GM21360 (cell line): ENCODE measurements at regions not wholly inside any gene's neighbourhood (a gene's known extent, or its start where the extent isn't known, plus 50 kb on each side); places are given as distances from the start of the nearest gene placed in this dataset.

Experiments
- ATAC-seq: cut with Tn5 transposase; IDR thresholded peaks from one replicate; pipeline ENCODE4 v1.9.1; 2021; ENCODE audit warnings: mild to moderate bottlenecking, moderate library complexity; ENCODE audit not compliant: unreplicated experiment

DNA sequence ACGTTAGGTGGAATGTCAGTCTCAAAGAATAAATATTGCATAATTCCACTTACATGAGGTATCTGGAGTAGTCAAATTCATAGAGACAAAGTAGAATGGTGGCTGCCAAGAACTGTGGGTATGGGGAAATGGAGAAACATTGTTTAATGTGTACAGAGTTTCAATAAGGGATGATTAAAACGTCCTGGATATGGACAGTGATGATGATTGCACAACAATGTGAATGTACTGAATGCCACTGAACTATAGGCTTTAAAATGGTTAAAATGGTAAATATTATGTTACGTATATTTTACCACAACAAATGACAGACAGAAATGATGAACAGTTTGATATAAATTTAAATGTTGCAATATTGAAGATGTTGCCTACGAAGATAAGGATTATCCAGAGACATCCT, 602.0 kb upstream of the PKDCC start:
- no peak for ATAC-seq

DNA sequence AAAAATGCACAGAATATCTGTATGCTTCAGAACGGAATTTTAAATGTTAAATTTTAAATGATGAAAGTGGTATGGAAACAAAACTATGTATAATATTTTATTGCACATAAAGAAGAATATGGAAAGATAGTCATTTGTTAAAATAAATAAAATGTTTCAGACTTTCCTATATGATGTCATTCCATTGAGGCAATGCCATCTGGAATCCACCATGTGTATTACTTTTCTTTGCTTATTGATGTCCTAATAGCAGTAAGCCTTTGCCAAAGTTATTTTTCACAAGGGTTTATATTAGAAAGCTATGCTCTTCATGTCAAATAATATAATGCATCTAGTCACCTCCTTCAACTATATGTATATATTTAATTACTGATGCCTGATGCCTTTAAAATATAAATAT, 601.6 kb upstream of the PKDCC start:
- ATAC-seq, result no peak

DNA sequence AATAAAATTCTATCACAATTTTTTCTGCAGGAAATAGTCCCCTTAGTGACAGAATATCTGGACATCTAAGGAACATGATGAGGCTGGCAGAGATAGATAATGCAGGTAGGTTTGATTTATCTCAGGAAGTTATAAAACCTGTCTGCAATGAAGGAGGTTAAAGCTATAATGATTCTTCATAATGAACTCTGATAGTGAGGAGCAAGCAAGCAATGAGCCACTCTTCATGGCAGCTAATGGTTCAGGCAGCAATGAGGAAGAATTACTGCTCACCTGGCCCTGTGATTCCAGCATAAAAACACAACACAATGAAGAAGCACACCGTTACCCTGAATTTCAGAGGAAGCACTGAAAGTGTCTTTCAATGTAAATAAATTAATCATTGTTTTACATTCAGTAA, 599.6 kb upstream of the PKDCC start:
- ATAC-seq, result no peak

DNA sequence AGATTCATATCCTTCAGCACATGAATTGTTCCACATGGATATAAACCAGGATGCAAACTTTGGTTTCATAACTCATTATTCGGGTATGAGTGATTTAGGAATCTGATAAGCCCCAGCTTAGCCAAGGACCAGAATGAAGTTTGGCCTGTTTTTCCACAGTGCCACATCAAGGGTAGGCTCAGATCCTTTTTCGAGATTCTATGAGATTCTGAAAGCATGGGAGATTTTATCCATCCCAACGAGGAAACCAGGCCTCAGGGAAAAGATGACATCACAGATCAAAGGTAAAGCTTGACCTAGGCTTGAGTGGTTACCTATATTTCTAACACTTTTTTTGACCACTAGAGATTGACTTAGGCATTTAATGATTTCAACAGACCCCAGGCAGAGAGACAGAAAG, 590.8 kb upstream of the PKDCC start:
- ATAC-seq, result no peak

DNA sequence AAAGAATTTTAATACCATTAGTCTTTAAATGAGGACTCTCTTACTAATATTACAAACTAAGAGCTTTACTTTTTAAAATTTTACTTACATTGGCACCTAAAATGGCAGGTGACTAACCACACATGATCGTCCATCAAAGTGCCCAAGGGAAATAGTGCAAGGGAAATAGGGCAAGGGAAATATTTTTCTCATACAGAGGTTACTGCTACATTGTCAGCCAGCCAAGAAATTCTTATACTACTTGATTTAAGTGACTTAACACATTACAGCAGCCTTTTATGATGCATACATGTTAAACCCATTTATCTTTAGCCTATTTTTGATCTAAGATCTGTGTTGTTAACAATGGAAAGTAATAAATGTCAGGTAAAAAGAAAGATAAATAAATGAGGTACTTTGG, 587.2 kb upstream of the PKDCC start:
- no peak for ATAC-seq

DNA sequence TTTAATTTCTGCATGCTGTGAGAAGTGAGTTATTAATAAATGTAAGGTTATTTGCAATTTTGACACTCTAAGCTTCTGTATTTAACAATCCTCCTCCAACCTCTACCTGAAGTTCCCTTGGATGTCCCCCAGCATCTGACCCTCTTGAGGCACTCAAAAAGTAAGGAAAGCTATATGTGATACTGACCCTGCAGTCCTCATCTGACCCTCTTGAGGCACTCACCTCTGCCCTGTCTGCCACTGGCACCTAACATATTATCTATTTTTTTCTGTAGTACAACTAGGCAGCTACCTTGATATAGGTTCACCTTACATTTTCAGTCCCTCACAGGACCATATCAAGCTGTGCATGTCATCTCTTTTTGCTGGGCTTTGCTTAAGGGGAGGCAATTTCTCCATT, 583.4 kb upstream of the PKDCC start:
- no peak for ATAC-seq

DNA sequence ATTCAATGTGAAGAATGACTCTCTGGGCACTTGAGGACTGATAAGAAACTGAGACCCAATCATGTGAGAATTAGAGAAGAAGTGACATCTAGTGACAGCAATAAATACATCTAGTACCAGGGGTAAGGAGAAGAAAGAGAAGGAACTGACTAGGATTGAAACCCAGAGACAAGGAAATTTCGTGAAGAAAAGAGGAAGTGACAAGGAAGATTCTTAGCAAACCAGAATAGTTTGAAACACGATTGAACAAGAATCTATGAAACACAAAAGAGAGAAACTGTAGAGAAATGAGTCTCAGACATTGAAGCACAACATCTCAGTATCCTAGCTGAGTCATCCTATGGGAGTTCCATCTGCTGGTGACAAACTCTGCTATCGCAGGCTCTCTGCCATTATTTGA, 571.9 kb upstream of the PKDCC start:
- peak; percentile 72 for ATAC-seq

DNA sequence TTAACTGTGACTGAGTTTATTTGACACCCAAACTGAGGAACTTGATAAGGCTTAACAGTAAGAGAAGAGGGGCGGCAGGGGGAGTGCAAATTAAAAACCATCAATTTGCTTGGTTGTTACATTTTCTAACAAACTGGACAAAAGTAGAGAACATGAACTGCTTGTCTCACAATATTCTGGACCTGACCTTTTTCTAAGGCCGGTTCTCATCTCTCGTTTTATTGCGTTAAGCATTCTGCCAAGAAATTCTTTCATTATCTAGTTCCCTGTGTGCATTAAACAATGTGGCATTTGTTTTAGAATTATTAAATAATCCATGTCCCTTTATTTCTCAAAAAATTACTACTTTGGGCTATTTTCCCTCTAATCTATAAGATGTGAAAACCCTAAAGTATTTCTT, 565.2 kb upstream of the PKDCC start:
- ATAC-seq, result no peak

DNA sequence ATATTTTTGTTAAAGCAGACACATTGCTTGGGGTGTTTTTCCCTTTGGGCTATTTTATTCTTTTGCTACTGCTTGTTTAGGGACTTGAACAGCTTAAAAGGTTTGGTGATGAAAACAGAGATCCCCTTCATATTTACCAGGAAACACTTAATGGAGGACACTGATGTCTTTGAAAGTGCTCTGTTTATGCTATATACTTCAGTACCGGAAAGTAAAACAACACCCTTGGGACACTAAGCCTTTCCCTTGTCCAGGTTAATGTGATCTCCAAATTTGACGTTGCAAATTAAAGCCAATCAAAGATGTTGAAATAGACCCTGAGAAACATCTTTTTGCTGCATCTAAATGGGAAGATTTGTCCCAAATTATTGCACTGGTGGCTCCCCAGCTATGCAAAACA, 564.6 kb upstream of the PKDCC start:
- no peak for ATAC-seq

DNA sequence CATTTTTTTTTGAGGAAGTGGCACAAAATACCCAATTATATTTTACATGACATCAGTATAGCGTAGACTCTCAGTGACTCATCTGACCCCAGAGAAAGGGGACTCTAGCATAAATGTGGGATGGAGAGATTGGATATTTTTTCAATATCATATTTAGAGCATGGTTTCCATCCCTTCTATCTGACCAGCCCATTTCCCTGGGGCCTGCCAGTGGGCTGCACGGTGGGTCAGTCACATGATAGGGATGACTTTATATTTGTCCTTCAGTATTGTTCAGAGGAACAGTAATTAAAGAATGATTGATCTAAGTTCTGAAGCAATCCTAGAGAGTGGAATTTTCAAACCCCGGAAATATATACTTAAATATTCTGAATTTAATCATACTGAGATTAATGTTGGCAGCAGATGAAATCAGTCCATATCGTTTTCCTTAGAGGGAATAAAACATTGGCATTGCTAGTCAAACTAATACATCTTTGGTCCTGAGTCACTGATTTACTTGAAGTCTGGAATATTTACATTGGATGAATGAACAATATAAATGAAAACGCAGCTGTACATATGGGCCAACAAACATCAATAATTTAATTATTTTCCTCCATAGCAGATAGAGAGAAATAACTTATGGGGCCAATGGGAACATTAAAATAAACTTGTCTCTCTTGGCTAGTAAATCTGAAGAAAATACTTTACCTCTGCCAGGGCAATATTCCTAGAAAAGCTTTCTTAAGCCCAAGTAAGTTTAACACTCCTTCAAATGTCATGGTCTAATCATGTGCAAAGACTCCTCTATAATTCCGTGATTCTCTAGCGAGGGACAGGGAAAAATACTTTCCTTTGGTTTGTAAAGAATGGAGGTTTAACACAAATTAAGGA, 563.6 kb upstream of the PKDCC start:
- no peak for ATAC-seq

DNA sequence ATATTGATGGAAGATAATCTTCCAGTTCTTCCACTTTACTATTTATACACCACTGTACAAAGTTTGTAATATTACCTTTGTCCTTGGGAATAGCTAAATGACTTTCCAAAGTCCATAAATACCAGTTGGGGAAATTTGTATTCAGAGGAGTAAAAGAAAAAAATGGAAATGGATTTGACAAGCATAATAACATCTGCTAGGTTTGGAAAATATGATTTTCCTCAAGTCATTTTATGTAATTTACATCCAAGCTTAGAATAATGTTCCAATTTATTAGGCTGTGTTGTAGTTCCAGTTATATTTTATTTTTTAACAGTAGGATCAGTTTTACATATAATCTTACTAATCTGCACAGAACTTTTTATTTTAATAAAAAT, 563.0 kb upstream of the PKDCC start:
- ATAC-seq, result no peak

DNA sequence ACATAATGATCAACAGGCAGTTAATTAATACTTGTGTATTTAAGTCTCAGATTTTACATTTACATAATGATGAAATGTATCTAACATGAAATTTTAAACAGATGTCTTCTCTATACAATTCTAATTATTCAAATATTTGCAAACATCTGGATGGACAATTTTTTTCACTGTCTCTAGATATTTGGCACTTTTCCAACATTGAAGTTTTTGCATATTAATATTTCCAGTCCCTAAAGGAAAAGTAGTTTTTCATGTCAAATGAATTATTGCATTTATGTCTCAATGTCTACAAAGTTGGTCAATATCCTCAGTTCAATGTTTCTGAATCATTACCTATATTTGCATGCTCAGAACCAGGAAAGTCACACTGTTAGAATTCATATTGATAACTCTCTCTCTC, 560.9 kb upstream of the PKDCC start:
- ATAC-seq, result no peak

DNA sequence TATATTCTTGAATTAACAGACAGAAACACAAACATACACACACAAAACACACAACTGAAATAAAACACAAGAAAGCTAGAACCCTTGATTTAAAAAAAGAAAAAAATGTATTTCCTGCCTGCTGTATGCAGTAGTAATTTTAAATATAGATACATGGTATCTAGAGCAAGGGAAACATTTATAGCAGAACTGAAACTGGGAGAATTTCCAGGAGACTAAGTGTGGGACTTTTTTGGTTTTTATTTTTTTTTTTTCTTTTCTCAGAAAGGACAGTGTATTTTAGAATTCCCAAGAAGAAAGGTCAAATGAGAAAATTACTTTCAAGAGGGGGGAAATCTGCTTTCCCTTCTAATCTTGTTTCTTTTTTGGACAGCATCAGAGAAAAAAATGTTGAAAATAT, 558.9 kb upstream of the PKDCC start:
- ATAC-seq, result no peak

DNA sequence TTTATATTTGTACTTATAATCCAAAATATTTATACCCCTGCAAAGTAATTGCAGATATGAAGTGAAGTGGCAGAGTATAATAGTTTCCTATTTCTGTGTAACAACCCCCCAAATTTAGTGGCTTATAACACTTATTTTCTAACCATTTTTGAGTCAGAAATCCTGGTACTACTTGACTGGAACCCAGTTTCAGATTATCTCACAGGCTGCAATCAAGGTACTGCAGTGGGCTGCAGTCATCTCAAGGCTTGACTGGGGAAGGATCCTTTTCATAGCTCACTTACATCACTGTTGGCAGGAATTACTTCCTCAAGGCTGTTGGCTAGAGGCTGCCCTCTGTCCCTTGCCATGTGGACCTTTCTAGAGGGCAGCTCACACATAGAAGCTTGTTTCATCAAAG, 558.2 kb upstream of the PKDCC start:
- ATAC-seq, result no peak

DNA sequence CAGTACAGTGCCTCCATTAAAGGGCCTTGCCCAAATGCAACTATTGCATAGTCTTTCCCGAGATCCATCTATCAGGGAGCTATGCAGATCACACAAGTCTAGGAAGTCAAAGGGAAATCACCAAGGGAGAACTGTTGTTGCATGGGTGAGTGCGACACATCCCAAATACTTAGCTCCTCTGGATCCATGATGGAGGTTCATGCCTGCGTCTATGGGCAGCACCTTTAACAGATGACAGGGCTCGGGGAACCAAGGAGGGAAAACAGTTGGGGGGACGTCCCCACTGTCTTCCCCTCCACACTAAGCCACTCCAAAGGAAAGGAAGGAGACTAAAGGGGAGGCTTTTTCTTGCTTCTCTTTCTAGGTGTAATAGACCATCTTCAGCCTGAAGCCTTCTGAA, 552.8 kb upstream of the PKDCC start:
- no peak for ATAC-seq

DNA sequence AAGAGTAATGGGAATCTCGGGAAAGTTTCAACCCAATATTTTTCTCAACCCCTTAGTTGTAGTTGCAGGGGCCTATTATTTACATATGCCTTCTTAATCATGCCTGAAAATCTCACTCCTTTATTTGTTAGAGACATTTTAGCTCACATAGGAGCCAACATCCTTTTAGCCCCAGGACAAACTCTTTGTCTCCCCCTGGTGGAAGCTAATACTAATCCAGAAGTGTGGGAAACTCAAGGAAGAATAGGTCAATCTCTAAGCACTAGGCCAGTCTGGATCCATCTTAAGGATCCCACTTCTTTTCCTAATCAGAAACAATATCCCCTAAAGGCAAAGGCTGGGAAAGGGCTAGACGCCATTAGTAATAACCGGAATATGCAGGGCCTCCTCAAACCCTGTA, 550.9 kb upstream of the PKDCC start:
- no peak for ATAC-seq

DNA sequence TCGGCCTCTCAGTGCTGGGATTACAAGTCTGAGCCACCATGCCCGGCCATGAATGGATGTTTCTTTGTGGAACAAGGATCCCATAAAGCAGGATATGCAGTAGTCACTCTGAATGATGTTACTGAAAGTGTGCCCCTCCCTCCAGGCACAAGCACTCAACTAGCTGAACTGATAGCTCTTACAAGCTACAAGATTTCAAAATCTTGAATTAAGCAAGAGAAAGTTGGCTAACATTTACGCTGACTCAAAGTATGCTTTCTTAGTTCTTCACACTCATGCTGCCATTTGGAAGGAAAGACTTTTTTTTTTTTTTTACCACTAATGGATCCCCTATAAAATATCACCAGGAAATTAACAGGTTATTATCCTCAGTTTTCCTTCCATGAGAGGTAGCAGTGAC, 549.0 kb upstream of the PKDCC start:
- ATAC-seq, result no peak

DNA sequence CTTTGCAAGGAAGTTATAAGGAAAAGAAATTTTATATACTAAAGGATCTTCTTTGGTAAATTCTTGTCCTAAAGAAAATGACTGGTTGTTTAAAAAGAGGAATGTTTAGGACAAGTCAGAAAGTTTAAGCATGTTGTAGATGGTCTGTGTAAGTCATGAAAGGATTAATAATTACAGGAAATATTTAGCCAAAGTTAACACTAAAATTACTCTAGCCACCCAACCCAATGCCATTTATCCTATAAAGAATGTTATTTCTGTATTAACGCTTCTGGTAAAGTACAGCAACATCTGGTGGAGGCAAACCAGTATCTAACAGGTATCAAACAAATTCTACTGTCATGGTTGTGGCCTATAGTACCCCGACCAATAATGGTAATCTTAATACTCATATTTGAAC, 546.9 kb upstream of the PKDCC start:
- ATAC-seq, result no peak

DNA sequence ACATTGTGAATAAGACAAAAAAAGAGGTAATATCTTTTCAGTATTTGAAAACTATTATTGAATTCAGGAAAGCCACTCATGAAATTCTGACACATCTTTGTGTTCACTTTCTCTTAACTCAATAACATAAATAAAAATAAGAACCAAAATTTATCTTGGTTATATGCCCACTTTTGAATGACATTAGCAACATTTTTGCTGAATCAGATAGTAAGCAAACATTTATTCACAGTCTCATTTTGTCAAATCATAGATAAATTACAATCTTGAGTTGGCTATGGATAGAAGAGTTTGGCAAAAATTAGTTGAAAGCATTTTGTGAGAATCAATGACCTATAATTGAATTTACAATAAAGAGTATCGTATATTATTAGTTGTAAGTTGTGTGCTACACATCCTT, 545.1 kb upstream of the PKDCC start:
- ATAC-seq, result no peak

DNA sequence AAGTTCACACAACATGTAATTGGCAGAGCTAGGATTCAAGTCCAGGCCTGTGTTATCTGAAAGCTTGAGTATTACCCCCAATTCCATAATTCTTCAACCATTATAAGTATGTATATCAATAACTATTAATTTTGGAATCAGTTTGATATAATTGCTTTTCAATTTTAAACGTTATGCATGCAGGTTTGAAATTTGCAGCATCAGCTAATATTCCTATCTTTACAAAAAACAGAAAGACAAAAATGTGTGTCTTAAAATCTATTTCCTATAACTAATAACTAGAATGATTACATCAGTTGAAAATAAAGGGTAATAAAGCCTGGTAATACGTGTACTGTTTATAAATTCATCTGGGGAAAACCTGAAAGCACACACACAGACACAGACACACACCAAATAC, 543.3 kb upstream of the PKDCC start:
- ATAC-seq, result no peak

DNA sequence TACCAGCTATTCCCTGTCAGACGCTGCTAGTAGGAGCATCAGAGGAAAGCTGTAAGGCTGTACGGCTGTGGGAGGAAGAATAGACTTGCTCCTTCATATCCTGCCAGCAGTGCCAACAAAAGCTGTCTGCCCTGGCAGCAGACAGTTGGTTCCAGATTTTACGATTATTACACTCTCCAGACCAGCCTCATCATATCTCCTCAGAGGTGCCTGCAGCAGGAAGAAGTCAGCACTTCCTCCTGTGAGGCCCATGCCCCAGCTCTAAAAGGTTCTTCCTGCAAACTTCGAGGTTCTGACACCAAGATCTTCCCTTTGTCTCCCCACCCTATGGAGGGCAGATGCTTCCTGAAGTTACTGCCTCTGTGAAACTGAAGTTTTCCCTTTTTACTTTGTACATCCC, 537.7 kb upstream of the PKDCC start:
- ATAC-seq, result no peak

DNA sequence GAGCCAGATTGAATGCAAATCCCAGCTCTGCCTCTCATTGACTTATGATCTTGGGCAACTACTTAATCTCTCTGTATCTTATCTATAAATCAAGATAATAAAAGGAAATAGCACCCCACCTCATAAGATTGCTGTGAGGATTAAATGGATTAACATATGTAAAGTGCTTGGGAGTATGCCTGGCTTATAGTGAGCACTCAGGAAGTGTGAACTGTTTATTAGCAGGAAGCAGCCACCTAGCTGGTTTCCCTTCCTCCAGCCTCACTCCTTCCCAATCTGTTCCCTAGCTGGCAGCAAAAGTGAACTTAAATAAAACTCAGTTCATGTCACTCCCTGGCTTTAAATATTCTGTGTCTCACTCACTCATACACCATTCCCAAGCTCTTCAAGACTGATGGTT, 526.6 kb upstream of the PKDCC start:
- no peak for ATAC-seq
